Epithelial cell of esophagus (primary cell): ENCODE measurements at regions not wholly inside any gene's neighbourhood (a gene's known extent, or its start where the extent isn't known, plus 50 kb on each side); places are given as distances from the start of the nearest gene placed in this dataset.
"Not testable (repeated sequence)": the region's sequence is repeated elsewhere in the genome, so short reads cannot be mapped to it uniquely, and the experiment has no call there.

ENCODE experiments used
- DNase-seq: peaks from one replicate; pipeline ENCODE4 v3.0.0; 2010; ENCODE audit warnings: low read depth
- H3K4me3 ChIP-seq: 2 replicates; pipeline ENCODE4 v1.5.1; 2011; ENCODE audit warnings: mild to moderate bottlenecking, low read length, control low read depth
- CTCF ChIP-seq: IDR thresholded peaks from 2 replicates; pipeline ENCODE4 v1.5.1; 2011; ENCODE audit warnings: low read depth, mild to moderate bottlenecking, low read length, control low read depth, inconsistent platforms; ENCODE audit not compliant: insufficient read depth; ENCODE audit errors: missing control alignments

DNA sequence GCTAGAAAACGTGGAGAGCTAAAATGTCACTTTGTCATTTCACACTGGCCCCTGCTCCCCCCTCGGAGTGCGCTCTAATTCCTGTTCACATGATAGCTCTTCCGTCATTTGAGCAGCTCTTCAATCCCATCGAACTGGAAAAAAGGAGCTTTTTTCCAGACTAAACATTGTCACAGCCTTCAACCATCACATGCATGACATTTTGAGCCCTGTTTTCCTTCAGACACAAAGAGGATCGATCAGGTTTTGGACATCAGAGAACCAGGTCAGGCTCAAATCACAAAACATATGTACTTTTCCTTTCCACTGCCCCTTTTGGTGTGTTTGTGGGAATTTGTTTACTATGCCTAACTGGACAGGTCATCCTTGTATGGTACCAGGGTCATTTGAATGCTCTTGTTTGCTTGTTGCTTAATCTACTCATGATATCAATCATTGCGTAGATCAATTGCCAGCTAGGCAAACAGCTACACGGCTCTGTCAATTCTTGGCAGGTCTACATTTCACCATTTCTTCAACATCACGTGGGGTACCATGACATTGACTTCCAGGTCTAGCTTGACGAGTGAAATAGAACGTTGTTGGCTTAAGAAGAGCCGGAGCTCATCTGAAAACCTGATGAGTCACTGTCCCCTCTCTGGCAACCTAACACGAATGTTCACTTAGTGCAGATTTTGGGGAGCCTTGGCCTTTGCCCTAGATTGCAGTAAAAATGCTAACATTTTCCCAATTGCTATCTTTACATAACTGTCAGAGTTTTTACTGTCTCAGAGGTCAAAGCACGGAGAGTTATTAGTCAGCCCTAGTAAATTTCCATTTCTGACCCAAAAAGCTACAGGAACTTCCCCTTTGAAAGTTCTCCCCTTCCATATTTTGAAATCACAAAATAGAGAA lies 87.3 kb downstream of the LYZL2 start:
- no peak overlapping the region for H3K4me3 ChIP-seq
- TF ChIP-seq CTCF = no peak
- DNase-seq = no peak

- peak; percentile 75 for DNase-seq
- H3K4me3 ChIP-seq = no peak overlapping the region
- no peak for TF ChIP-seq CTCF
These were observed 89.3 kb downstream of the LYZL2 start for GRCh38 chr10:30540276-30540675.

- no peak overlapping the region for H3K4me3 ChIP-seq
- no peak for TF ChIP-seq CTCF
- peak; percentile 43 for DNase-seq
These were observed 91.5 kb downstream of the LYZL2 start for GRCh38 chr10:30538086-30538485.

DNA sequence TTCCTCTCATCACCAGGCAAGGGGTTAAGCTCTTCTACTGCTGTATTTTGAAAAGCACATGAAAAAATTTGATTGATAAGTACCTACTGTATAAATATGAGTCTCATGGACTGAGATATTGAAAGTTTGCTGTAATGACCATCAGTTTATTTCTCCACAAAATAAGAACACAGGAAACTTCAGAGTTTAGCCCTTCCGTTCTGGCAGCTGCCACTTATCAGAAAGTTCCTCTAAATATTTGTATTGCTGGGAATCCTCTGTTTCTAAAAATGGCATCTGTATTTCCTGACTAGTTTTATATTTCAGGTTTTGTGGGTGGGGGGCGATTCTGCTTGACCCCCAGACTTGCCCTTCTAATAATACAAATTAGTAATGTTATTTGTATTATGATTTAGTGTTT lies 92.0 kb downstream of the LYZL2 start:
- H3K4me3 ChIP-seq = no peak overlapping the region
- no peak for TF ChIP-seq CTCF

GRCh38 chr10:30537158-30537557 lies 92.4 kb downstream of the LYZL2 start:
- not testable (repeated sequence) for H3K4me3 ChIP-seq, DNase-seq

More for the DNA sequence above, 92.0 kb downstream of the LYZL2 start:
- DNase-seq = no peak

DNA sequence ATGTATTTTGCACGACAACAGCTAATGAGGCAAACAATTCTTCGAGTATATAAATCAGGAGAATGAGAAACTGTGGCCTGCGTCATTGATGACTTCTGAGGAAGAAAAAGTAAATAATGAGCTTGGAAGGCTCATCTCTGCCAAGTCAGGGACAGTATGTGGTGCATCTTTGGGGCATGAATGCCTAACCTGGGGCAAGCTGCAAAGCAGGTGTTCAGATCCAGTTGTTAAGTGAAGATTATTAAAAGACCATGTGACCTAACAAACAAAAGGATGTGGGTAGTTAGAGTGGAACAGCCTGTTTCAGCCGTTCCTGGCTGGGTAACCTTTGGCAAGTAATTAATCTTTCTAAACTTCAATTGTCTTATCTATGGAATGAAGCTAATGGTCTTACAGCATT lies 93.0 kb downstream of the LYZL2 start:
- no peak overlapping the region for H3K4me3 ChIP-seq
- DNase-seq = no peak
- TF ChIP-seq CTCF = no peak

DNA sequence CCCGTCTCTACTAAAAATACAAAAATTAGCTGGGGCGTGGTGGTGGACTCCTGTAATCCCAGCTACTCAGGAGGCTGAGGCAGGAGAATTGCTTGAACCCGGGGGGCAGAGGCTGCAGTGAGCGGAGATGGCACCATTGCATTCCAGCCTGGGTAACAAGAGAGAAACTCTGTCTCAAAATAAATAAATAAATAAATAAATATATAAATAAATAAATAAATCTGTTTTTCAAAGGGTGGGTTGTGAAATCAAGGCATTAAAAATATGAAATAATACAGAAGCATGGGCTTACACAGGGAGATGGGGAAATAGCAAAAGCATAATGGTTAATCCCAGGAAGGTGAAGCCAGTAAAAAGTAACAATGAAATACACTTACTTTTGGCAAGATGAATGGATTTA lies 93.9 kb downstream of the LYZL2 start:
- DNase-seq = no peak
- TF ChIP-seq CTCF = no peak
- no peak overlapping the region for H3K4me3 ChIP-seq
